PC-3 (cell line): ENCODE measurements at regions not wholly inside any gene's neighbourhood (a gene's known extent, or its start where the extent isn't known, plus 50 kb on each side); places are given as distances from the start of the nearest gene placed in this dataset.

Experiments
- EZH2 ChIP-seq: fragments of 300-600 bp; sonication (generic); IDR thresholded peaks from one replicate; pipeline ENCODE4 v1.6.1; 2017; ENCODE audit warnings: antibody characterized with exemption, mild to moderate bottlenecking, low read length; ENCODE audit not compliant: unreplicated experiment
- EZH2phosphoT487 ChIP-seq: fragments of 300-600 bp; sonication (generic); IDR thresholded peaks from 2 replicates; pipeline ENCODE4 v1.6.1; 2018; ENCODE audit warnings: mild to moderate bottlenecking, antibody characterized with exemption, low read length, borderline replicate concordance
- TF ChIP-seq, protein P1 (sequence below): fragments of 300-600 bp; sonication (generic); conservative IDR thresholded peaks from 2 replicates; pipeline ENCODE4 v1.5.1; 2017; ENCODE audit warnings: antibody characterized with exemption, low read depth, mild to moderate bottlenecking, low read length

GRCh38 chr13:19020988-19021387, 160.6 kb downstream of the TUBA3C start:
- TF ChIP-seq, protein P1, sequence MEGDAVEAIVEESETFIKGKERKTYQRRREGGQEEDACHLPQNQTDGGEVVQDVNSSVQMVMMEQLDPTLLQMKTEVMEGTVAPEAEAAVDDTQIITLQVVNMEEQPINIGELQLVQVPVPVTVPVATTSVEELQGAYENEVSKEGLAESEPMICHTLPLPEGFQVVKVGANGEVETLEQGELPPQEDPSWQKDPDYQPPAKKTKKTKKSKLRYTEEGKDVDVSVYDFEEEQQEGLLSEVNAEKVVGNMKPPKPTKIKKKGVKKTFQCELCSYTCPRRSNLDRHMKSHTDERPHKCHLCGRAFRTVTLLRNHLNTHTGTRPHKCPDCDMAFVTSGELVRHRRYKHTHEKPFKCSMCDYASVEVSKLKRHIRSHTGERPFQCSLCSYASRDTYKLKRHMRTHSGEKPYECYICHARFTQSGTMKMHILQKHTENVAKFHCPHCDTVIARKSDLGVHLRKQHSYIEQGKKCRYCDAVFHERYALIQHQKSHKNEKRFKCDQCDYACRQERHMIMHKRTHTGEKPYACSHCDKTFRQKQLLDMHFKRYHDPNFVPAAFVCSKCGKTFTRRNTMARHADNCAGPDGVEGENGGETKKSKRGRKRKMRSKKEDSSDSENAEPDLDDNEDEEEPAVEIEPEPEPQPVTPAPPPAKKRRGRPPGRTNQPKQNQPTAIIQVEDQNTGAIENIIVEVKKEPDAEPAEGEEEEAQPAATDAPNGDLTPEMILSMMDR, result no peak
- TF ChIP-seq EZH2phosphoT487 (no peak), EZH2 (no peak)
